Transverse colon (tissue), 4 donors: ENCODE measurements at regions not wholly inside any gene's neighbourhood (a gene's known extent, or its start where the extent isn't known, plus 50 kb on each side); places are given as distances from the start of the nearest gene placed in this dataset.

Source experiments
- POLR2AphosphoS5 ChIP-seq, 3 donors: sonication (generic); formaldehyde crosslinking; IDR thresholded peaks; one replicate each; pipeline ENCODE4 v1.6.1; 2016; ENCODE audit warnings: antibody characterized with exemption in 3 of 3
- TF ChIP-seq, protein P1 (sequence below), 5 experiments: fragments of 200-600 bp in 3 of 5; fragments of 450-650 bp in 2 of 5; sonication (generic) in 3 of 5; IDR thresholded peaks; 1 replicate in 2 of 5; 2 replicates in 3 of 5; pipeline ENCODE4 v1.5.1; 2016 to 2017; ENCODE audit warnings: antibody characterized with exemption in 5 of 5, inconsistent platforms in 3 of 5, mild to moderate bottlenecking in 2 of 5, moderate library complexity in 1 of 5

DNA sequence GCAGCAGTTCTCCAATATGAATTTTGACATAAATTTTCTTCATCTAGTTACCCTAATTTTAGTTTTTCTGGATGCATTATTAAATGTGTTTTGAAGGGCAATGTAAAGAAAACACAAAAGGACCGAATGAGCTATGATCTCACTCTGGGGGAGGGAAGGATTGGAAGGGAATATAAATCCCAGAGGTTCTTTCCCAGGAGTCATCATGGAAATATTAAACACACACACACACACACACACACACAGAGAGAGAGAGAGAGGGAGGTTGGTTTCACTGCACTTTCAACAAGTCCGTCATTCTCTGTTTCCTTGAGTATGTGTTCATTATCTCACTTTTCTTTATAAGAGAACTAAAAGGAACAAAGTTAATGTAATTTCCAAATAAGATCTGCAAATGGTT, 70.7 kb upstream of the DCBLD2 start:
- no peak for TF ChIP-seq POLR2AphosphoS5 (IDR thresholded peaks at IDR 0.05)
- TF ChIP-seq, protein P1, sequence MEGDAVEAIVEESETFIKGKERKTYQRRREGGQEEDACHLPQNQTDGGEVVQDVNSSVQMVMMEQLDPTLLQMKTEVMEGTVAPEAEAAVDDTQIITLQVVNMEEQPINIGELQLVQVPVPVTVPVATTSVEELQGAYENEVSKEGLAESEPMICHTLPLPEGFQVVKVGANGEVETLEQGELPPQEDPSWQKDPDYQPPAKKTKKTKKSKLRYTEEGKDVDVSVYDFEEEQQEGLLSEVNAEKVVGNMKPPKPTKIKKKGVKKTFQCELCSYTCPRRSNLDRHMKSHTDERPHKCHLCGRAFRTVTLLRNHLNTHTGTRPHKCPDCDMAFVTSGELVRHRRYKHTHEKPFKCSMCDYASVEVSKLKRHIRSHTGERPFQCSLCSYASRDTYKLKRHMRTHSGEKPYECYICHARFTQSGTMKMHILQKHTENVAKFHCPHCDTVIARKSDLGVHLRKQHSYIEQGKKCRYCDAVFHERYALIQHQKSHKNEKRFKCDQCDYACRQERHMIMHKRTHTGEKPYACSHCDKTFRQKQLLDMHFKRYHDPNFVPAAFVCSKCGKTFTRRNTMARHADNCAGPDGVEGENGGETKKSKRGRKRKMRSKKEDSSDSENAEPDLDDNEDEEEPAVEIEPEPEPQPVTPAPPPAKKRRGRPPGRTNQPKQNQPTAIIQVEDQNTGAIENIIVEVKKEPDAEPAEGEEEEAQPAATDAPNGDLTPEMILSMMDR (IDR thresholded peaks at IDR 0.05), result no peak
